Iris pigment epithelial cell (primary cell): ENCODE measurements at regions not wholly inside any gene's neighbourhood (a gene's known extent, or its start where the extent isn't known, plus 50 kb on each side); places are given as distances from the start of the nearest gene placed in this dataset.

Experiments used
- DNase-seq: peaks from one replicate; pipeline ENCODE4 v3.0.0-alpha.2; 2011; ENCODE audit warnings: low read depth

GRCh38 chr7:145645135-145645515 is 471.5 kb upstream of the CNTNAP2 start:
- no peak for DNase-seq

GRCh38 chr7:145644426-145645134 is 472.0 kb upstream of the CNTNAP2 start:
- no peak for DNase-seq

- DNase-seq: no peak
Observed at GRCh38 chr7:145643981-145644380, 472.6 kb upstream of the CNTNAP2 start.

GRCh38 chr7:145633513-145633912 is 483.1 kb upstream of the CNTNAP2 start:
- DNase-seq: peak; percentile 16

- DNase-seq: peak; percentile 7
Observed at GRCh38 chr7:145624618-145625017, 492.0 kb upstream of the CNTNAP2 start.

GRCh38 chr7:145605963-145606362 is 510.6 kb upstream of the CNTNAP2 start:
- no peak for DNase-seq

- no peak for DNase-seq
Observed at GRCh38 chr7:145599376-145599775, 517.2 kb upstream of the CNTNAP2 start.

- DNase-seq: no peak
Observed at GRCh38 chr7:145584401-145584800, 532.2 kb upstream of the CNTNAP2 start.

GRCh38 chr7:145582742-145583303 is 533.8 kb upstream of the CNTNAP2 start:
- no peak for DNase-seq

GRCh38 chr7:145557805-145558204 is 558.8 kb upstream of the CNTNAP2 start:
- no peak for DNase-seq

- no peak for DNase-seq
Observed at GRCh38 chr7:145543242-145543641, 573.4 kb upstream of the CNTNAP2 start.

GRCh38 chr7:145539910-145540309 is 576.7 kb upstream of the CNTNAP2 start:
- DNase-seq: no peak

- peak; percentile 25 for DNase-seq
Observed at GRCh38 chr7:145534301-145534700, 582.3 kb upstream of the CNTNAP2 start.

- no peak for DNase-seq
Observed at GRCh38 chr7:145520284-145520683, 596.3 kb upstream of the CNTNAP2 start.

- no peak for DNase-seq
Observed at GRCh38 chr7:145511004-145511403, 605.6 kb upstream of the CNTNAP2 start.

- peak; percentile 50 for DNase-seq
Observed at GRCh38 chr7:145497911-145498525, 618.6 kb upstream of the CNTNAP2 start.

- no peak for DNase-seq
Observed at GRCh38 chr7:145490356-145490755, 626.2 kb upstream of the CNTNAP2 start.

GRCh38 chr7:145489609-145490008 is 627.0 kb upstream of the CNTNAP2 start:
- DNase-seq: no peak

- no peak for DNase-seq
Observed at GRCh38 chr7:145488816-145489215, 627.8 kb upstream of the CNTNAP2 start.

GRCh38 chr7:145481985-145482384 is 634.6 kb upstream of the CNTNAP2 start:
- no peak for DNase-seq

GRCh38 chr7:145478541-145478940 is 638.1 kb upstream of the CNTNAP2 start:
- no peak for DNase-seq

- peak; percentile 54 for DNase-seq
Observed at GRCh38 chr7:145474009-145474686, 638.3 kb upstream of the TPK1 start.

GRCh38 chr7:145471883-145472282 is 636.0 kb upstream of the TPK1 start:
- no peak for DNase-seq
